Endothelial cell of umbilical vein (primary cell): ENCODE measurements at regions not wholly inside any gene's neighbourhood (a gene's known extent, or its start where the extent isn't known, plus 50 kb on each side); places are given as distances from the start of the nearest gene placed in this dataset.

Source experiments
- BruUV-seq: library from RNA; stranded (reverse); fragments of 400-500 nt; replicated peaks from 2 replicates; lab custom pipeline; 2021; lab: Mats Ljungman, UMichigan
- CTCF ChIA-PET: fragments of 300-600, 350-600 bp; sonication (Branson Sonifier 250); formaldehyde crosslinking; loops from one replicate; lab custom pipeline; 2021; ENCODE audit warnings: antibody characterized with exemption, inconsistent platforms; lab: Charles Lee
- POLR2A ChIA-PET: fragments of 300-600, 350-600 bp; sonication (Branson Sonifier 250); formaldehyde crosslinking; loops from one replicate; lab custom pipeline; 2021; ENCODE audit warnings: antibody characterized with exemption, inconsistent platforms; lab: Charles Lee
- DNase-seq: peaks from one replicate; pipeline ENCODE4 v3.0.0-alpha.2; 2011; ENCODE audit warnings: low read depth, low spot score
- FAIRE-seq: peaks from 2 replicates; lab custom pipeline; 2011; peaks lifted over from hg19 to GRCh38; lab: Jason Lieb, UNC
- H2AFZ ChIP-seq: 2 replicates; pipeline ENCODE4 v1.6.0; 2012; ENCODE audit warnings: low read depth, low read length, control low read depth, inconsistent platforms
- H3K27ac ChIP-seq: 2 replicates; pipeline ENCODE4 v1.5.1; 2011; ENCODE audit warnings: low read depth, mild to moderate bottlenecking, control low read depth, low read length, moderate library complexity; ENCODE audit not compliant: insufficient read depth
- H3K27me3 ChIP-seq, 2 experiments: 2 replicates each; pipeline versions ENCODE4 v1.6.0 to v1.6.1; 2011; ENCODE audit warnings: low read length in 2 of 2, mixed read lengths in 1 of 2; ENCODE audit not compliant: control insufficient read depth in 2 of 2, insufficient read depth in 2 of 2
- H3K36me3 ChIP-seq, 2 experiments: 2 replicates in 1 of 2; 3 replicates in 1 of 2; pipeline ENCODE4 v1.5.1; 2011; ENCODE audit warnings: low read length in 2 of 2, mild to moderate bottlenecking in 1 of 2, moderate library complexity in 1 of 2; ENCODE audit not compliant: control insufficient read depth in 2 of 2, insufficient read depth in 2 of 2; ENCODE audit errors: extremely low read depth in 1 of 2
- H3K4me1 ChIP-seq: 3 replicates; pipeline ENCODE4 v1.5.1; 2011; ENCODE audit warnings: mild to moderate bottlenecking, low read length; ENCODE audit not compliant: control insufficient read depth, insufficient read depth; ENCODE audit errors: extremely low read depth
- H3K4me2 ChIP-seq: 2 replicates; pipeline ENCODE4 v1.6.1; 2011; ENCODE audit warnings: low read length, control low read depth, mixed read lengths; ENCODE audit not compliant: insufficient read depth
- H3K4me3 ChIP-seq, 3 experiments: fragments of 200-600 bp in 1 of 3; sonication (generic), shearing (Covaris generic) in 1 of 3; replicated peaks in 1 of 3; 2 replicates each; pipeline ENCODE4 v1.5.1; 2011 to 2016; ENCODE audit warnings: control low read depth in 3 of 3, low read length in 3 of 3, mild to moderate bottlenecking in 2 of 3, inconsistent platforms in 1 of 3, low read depth in 1 of 3, moderate library complexity in 1 of 3; ENCODE audit not compliant: insufficient read depth in 1 of 3
- H3K79me2 ChIP-seq: 2 replicates; pipeline ENCODE4 v1.6.0; 2012; ENCODE audit warnings: low read length, inconsistent platforms; ENCODE audit not compliant: control insufficient read depth, insufficient read depth
- H3K9ac ChIP-seq: replicated peaks from 2 replicates; pipeline ENCODE3; 2011; ENCODE audit warnings: low read length, control low read depth; ENCODE audit not compliant: insufficient read depth; ENCODE audit errors: extremely low read depth
- H3K9me1 ChIP-seq: replicated peaks from 3 replicates; pipeline ENCODE4 v1.6.0; 2011; ENCODE audit warnings: mild to moderate bottlenecking, low read length; ENCODE audit not compliant: control insufficient read depth, insufficient read depth; ENCODE audit errors: extremely low read depth
- H3K9me3 ChIP-seq: replicated peaks from 2 replicates; pipeline ENCODE4 v1.5.1; 2012; ENCODE audit warnings: low read length, inconsistent platforms; ENCODE audit not compliant: control insufficient read depth, insufficient read depth
- H4K20me1 ChIP-seq: replicated peaks from 2 replicates; pipeline ENCODE3; 2011; ENCODE audit warnings: mild to moderate bottlenecking, low read length; ENCODE audit not compliant: control insufficient read depth, insufficient read depth; ENCODE audit errors: extremely low read depth
- CTCF ChIP-seq, 2 donors: IDR thresholded peaks; 1 replicate in 1 of 2; 2 replicates in 1 of 2; pipeline ENCODE4 v1.5.1; 2011; ENCODE audit warnings: low read length in 2 of 2, mild to moderate bottlenecking in 2 of 2, moderate library complexity in 2 of 2, control low read depth in 1 of 2, inconsistent platforms in 1 of 2, low read depth in 1 of 2; ENCODE audit not compliant: insufficient read depth in 1 of 2; ENCODE audit errors: extremely low read depth in 1 of 2
- EZH2 ChIP-seq: IDR thresholded peaks from 2 replicates; pipeline ENCODE4 v1.6.1; 2012; ENCODE audit warnings: borderline replicate concordance, low read depth, mild to moderate bottlenecking, moderate library complexity, low read length, inconsistent platforms; ENCODE audit not compliant: severe bottlenecking
- FOS ChIP-seq: IDR thresholded peaks from 2 replicates; pipeline ENCODE4 v1.6.1; 2011; ENCODE audit warnings: mild to moderate bottlenecking, low read length, moderate library complexity, borderline replicate concordance; ENCODE audit not compliant: insufficient read depth
- GATA2 ChIP-seq: IDR thresholded peaks from 2 replicates; pipeline ENCODE4 v1.7.0; 2011; ENCODE audit warnings: low read depth, mild to moderate bottlenecking, moderate library complexity, mixed read lengths, low read length; ENCODE audit not compliant: insufficient read length, insufficient read depth
- JUN ChIP-seq: IDR thresholded peaks from 2 replicates; pipeline ENCODE4 v1.6.1; 2011; ENCODE audit warnings: borderline replicate concordance, low read depth; ENCODE audit not compliant: insufficient read length, insufficient read depth
- MAX ChIP-seq: IDR thresholded peaks from 2 replicates; pipeline ENCODE4 v1.6.1; 2011; ENCODE audit not compliant: insufficient read depth, insufficient read length
- MYC ChIP-seq: IDR thresholded peaks from one replicate; pipeline ENCODE4 v1.6.1; 2011; ENCODE audit warnings: mild to moderate bottlenecking, low read depth, low read length
- POLR2A ChIP-seq: IDR thresholded peaks from 2 replicates; pipeline ENCODE4 v1.6.1; 2012; ENCODE audit warnings: low read depth, mild to moderate bottlenecking, control low read depth, low read length
- POLR2AphosphoS5 ChIP-seq: IDR thresholded peaks from 2 replicates; pipeline ENCODE4 v1.6.1; 2012; ENCODE audit warnings: low read depth, mild to moderate bottlenecking, control low read depth, low read length, moderate library complexity; ENCODE audit not compliant: insufficient read depth
- dilution Hi-C: fragments of 300-500 bp; cut with MboI; formaldehyde crosslinking; loops from one replicate; pipeline ENCODE4 v1.15.0; 2019; ENCODE audit warnings: low sequenced_read_pairs; ENCODE audit not compliant: extremely low pct_ligation_motif_present
- intact Hi-C: fragments of 100-400 bp; cut with micrococcal nuclease; formaldehyde crosslinking; loops from one replicate; pipeline ENCODE4 v1.10.0; 2022

- dilution Hi-C loops (no loop called here), intact Hi-C loops (no loop called here)
- no peak overlapping the region for H3K27ac ChIP-seq
- H3K4me1 ChIP-seq: no peaks in the 10 kb centered on the region
- H3K9ac ChIP-seq: no peak overlapping the region
- no peaks in the 10 kb centered on the region for H3K79me2 ChIP-seq
- POLR2A ChIA-PET: no interaction called here
- no TSS peak for BruUV-seq
- no peaks in the 10 kb centered on the region for H3K9me1 ChIP-seq
- CTCF ChIA-PET: no interaction called here
- peaks cover 5% of the 10 kb centered on the region for H3K9me3 ChIP-seq
- TF ChIP-seq POLR2A (no peak), MYC (no peak), GATA2 (no peak), CTCF (IDR thresholded peaks at IDR 0.05; ENCODE audit: extremely low read depth in 1 of 2, insufficient read depth in 1 of 2, low read depth in 1 of 2, low read length in 2 of 2) (no peak), EZH2 (no peak), POLR2AphosphoS5 (no peak), FOS (no peak)
- no peaks in the 10 kb centered on the region for H3K27me3 ChIP-seq
- no peak overlapping the region for H3K4me2 ChIP-seq
- H2AFZ ChIP-seq: no peak overlapping the region
- FAIRE-seq (no peak), DNase-seq (no peak)
- H4K20me1 ChIP-seq: no peaks in the 10 kb centered on the region
- H3K36me3 ChIP-seq: no peaks in the 10 kb centered on the region
- H3K4me3 ChIP-seq: no peak overlapping the region
Measured at GRCh38 chr6:40219799-40220198, 285.5 kb upstream of the MOCS1 start.

- H3K9me1 ChIP-seq: no peaks in the 10 kb centered on the region
- no peak overlapping the region for H2AFZ ChIP-seq
- no peak overlapping the region for H3K4me2 ChIP-seq
- FAIRE-seq (no peak), DNase-seq (no peak)
- no peaks in the 10 kb centered on the region for H4K20me1 ChIP-seq
- H3K36me3 ChIP-seq: no peaks in the 10 kb centered on the region
- H3K27ac ChIP-seq: no peak overlapping the region
- dilution Hi-C loops: no loop called here
- ChIA-PET POLR2A (no interaction called here), CTCF (no interaction called here)
- no peak overlapping the region for H3K9ac ChIP-seq
- intact Hi-C loops: no loop called here
- H3K27me3 ChIP-seq: no peaks in the 10 kb centered on the region
- peaks cover 8% of the 10 kb centered on the region for H3K9me3 ChIP-seq
- no TSS peak for BruUV-seq
- TF ChIP-seq CTCF (IDR thresholded peaks at IDR 0.05; ENCODE audit: extremely low read depth in 1 of 2, insufficient read depth in 1 of 2, low read depth in 1 of 2, low read length in 2 of 2) (no peak), MYC (no peak), POLR2AphosphoS5 (no peak), GATA2 (no peak), EZH2 (no peak), MAX (no peak), POLR2A (no peak), FOS (no peak), JUN (no peak)
- H3K79me2 ChIP-seq: no peaks in the 10 kb centered on the region
- H3K4me3 ChIP-seq: no peak overlapping the region
- H3K4me1 ChIP-seq: no peaks in the 10 kb centered on the region
Measured at GRCh38 chr6:40210628-40211056, 276.4 kb upstream of the MOCS1 start.
